Keratinocyte (primary cell): ENCODE measurements at regions not wholly inside any gene's neighbourhood (a gene's known extent, or its start where the extent isn't known, plus 50 kb on each side); places are given as distances from the start of the nearest gene placed in this dataset.

Experiments
- EZH2 ChIP-seq: IDR thresholded peaks from one replicate; pipeline ENCODE4 v1.6.1; 2012; ENCODE audit warnings: inconsistent platforms, mild to moderate bottlenecking, low read length, moderate library complexity
- TF ChIP-seq, protein P1 (sequence below), 3 experiments: IDR thresholded peaks in 1 of 3; conservative IDR thresholded peaks in 1 of 3; optimal IDR thresholded peaks in 1 of 3; 2 replicates in 2 of 3; 3 replicates in 1 of 3; pipeline versions ENCODE3 to v1.5.1; 2011; ENCODE audit warnings: low read length in 3 of 3, mild to moderate bottlenecking in 3 of 3, moderate library complexity in 2 of 3, control low read depth in 1 of 3, inconsistent platforms in 1 of 3; ENCODE audit not compliant: insufficient read depth in 2 of 3; ENCODE audit errors: extremely low read depth in 1 of 3

DNA sequence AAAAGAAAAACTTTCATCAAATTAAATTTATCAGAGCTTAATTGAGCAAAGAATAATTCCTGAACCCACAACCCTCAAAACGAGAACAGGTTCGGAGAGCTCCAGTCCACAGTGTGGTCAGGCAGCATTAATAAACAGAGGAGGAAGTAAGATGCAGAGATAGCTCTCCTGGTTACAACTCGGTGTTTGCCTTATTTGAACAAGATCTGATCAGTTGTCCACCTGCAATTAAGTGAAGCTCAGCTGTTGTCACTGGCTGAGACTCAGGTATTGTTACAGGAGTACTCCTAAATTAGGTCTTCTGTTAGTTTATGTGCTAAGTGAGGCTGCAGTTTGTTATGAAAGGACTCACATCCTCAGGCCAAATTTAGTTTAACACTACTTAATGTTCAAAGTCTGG, 451.4 kb upstream of the PDE3A start:
- TF ChIP-seq, protein P1, sequence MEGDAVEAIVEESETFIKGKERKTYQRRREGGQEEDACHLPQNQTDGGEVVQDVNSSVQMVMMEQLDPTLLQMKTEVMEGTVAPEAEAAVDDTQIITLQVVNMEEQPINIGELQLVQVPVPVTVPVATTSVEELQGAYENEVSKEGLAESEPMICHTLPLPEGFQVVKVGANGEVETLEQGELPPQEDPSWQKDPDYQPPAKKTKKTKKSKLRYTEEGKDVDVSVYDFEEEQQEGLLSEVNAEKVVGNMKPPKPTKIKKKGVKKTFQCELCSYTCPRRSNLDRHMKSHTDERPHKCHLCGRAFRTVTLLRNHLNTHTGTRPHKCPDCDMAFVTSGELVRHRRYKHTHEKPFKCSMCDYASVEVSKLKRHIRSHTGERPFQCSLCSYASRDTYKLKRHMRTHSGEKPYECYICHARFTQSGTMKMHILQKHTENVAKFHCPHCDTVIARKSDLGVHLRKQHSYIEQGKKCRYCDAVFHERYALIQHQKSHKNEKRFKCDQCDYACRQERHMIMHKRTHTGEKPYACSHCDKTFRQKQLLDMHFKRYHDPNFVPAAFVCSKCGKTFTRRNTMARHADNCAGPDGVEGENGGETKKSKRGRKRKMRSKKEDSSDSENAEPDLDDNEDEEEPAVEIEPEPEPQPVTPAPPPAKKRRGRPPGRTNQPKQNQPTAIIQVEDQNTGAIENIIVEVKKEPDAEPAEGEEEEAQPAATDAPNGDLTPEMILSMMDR (optimal IDR thresholded peaks at IDR 0.05 in 1 of 3, IDR thresholded peaks at IDR 0.05 in 1 of 3, conservative IDR thresholded peaks at IDR 0.05 in 1 of 3; ENCODE audit: extremely low read depth in 1 of 3, insufficient read depth in 2 of 3, low read length in 3 of 3), result no peak
- no peak for TF ChIP-seq EZH2
